GM23338 (cell line): ENCODE measurements at regions not wholly inside any gene's neighbourhood (a gene's known extent, or its start where the extent isn't known, plus 50 kb on each side); places are given as distances from the start of the nearest gene placed in this dataset.

Experiments
- ATAC-seq: fragments of 200-7000 bp; cut with Tn5 transposase; 3 replicates; pipeline ENCODE4 v1.9.1; 2020
- DNase-seq: peaks from one replicate; pipeline ENCODE4 v3.0.0-alpha.2; 2015; ENCODE audit warnings: low spot score
- H2AFZ ChIP-seq: fragments of 200-600 bp; sonication (generic); 2 replicates; pipeline ENCODE4 v1.8.0; 2016; ENCODE audit warnings: antibody characterized with exemption, mild to moderate bottlenecking, moderate library complexity
- H3F3A ChIP-seq: fragments of 200-600 bp; sonication (generic); replicated peaks from 2 replicates; pipeline ENCODE4 v1.8.0; 2017; ENCODE audit warnings: antibody characterized with exemption, mixed run types, low read depth
- H3K27ac ChIP-seq: fragments of 200-600 bp; sonication (generic); 2 replicates; pipeline ENCODE4 v1.6.1; 2016; ENCODE audit warnings: low read depth
- H3K27me3 ChIP-seq: fragments of 200-600 bp; sonication (generic); 2 replicates; pipeline ENCODE4 v1.8.0; 2016; ENCODE audit warnings: mild to moderate bottlenecking, mixed run types, moderate library complexity; ENCODE audit not compliant: insufficient read depth
- H3K36me3 ChIP-seq: fragments of 200-600 bp; sonication (generic); 2 replicates; pipeline ENCODE4 v1.8.0; 2016; ENCODE audit warnings: mild to moderate bottlenecking; ENCODE audit not compliant: insufficient read depth
- H3K4me1 ChIP-seq: fragments of 200-600 bp; sonication (generic); 2 replicates; pipeline ENCODE4 v1.8.0; 2016; ENCODE audit warnings: mild to moderate bottlenecking, moderate library complexity; ENCODE audit not compliant: insufficient read depth
- H3K4me2 ChIP-seq: fragments of 200-600 bp; sonication (generic); 2 replicates; pipeline ENCODE4 v1.7.1; 2017; ENCODE audit warnings: mixed run types
- H3K4me3 ChIP-seq: fragments of 200-600 bp; sonication (generic); 2 replicates; pipeline ENCODE4 v1.6.1; 2016; ENCODE audit warnings: mixed run types
- H3K79me2 ChIP-seq: fragments of 200-600 bp; sonication (generic); replicated peaks from 2 replicates; pipeline ENCODE4 v1.8.0; 2017; ENCODE audit warnings: mild to moderate bottlenecking; ENCODE audit not compliant: insufficient read depth
- H3K9me2 ChIP-seq: fragments of 200-600 bp; sonication (generic); 2 replicates; pipeline ENCODE4 v1.8.0; 2017; ENCODE audit not compliant: insufficient read depth
- H4K20me1 ChIP-seq: fragments of 200-600 bp; sonication (generic); replicated peaks from 2 replicates; pipeline ENCODE4 v1.8.0; 2017; ENCODE audit warnings: mild to moderate bottlenecking; ENCODE audit not compliant: insufficient read depth
- H3K27ac Mint-ChIP-seq: 2 replicates; pipeline ENCODE4 v1.8.0; 2020; ENCODE audit warnings: inconsistent platforms, mild to moderate bottlenecking, moderate library complexity, mixed read lengths
- H3K27me3 Mint-ChIP-seq: 3 replicates; pipeline ENCODE4 v1.8.0; 2022; ENCODE audit warnings: low read depth, mild to moderate bottlenecking, moderate library complexity, mixed read lengths, inconsistent platforms; ENCODE audit not compliant: insufficient read depth, poor library complexity
- H3K36me3 Mint-ChIP-seq: 3 replicates; pipeline ENCODE4 v1.8.0; 2021; ENCODE audit warnings: low read depth, mild to moderate bottlenecking, inconsistent platforms, moderate library complexity, mixed read lengths
- H3K4me1 Mint-ChIP-seq: 3 replicates; pipeline ENCODE4 v1.8.0; 2020; ENCODE audit warnings: mild to moderate bottlenecking, inconsistent platforms, mixed read lengths
- H3K4me3 Mint-ChIP-seq: 3 replicates; pipeline ENCODE4 v1.8.0; 2021; ENCODE audit warnings: moderate library complexity, mild to moderate bottlenecking, inconsistent platforms, mixed read lengths
- H3K9me3 Mint-ChIP-seq: 3 replicates; pipeline ENCODE4 v1.8.0; 2020; ENCODE audit warnings: moderate library complexity, mild to moderate bottlenecking, inconsistent platforms, mixed read lengths
- CREB1 ChIP-seq: fragments of 250-450 bp; sonication (Bioruptor Pico); IDR thresholded peaks from 2 replicates; pipeline ENCODE4 v1.5.0; 2020; ENCODE audit warnings: low read depth, mild to moderate bottlenecking, moderate library complexity
- EZH2 ChIP-seq: fragments of 200-600 bp; sonication (generic); IDR thresholded peaks from one replicate; pipeline ENCODE4 v1.8.0; 2017; ENCODE audit warnings: antibody characterized with exemption, mild to moderate bottlenecking, low read depth; ENCODE audit not compliant: unreplicated experiment
- EZH2phosphoT487 ChIP-seq: fragments of 200-600 bp; sonication (generic); IDR thresholded peaks from one replicate; pipeline ENCODE4 v1.8.1; 2018; ENCODE audit warnings: antibody characterized with exemption; ENCODE audit not compliant: unreplicated experiment
- JUNB ChIP-seq: IDR thresholded peaks from one replicate; pipeline ENCODE4 v1.6.1; 2016; ENCODE audit warnings: antibody characterized with exemption; ENCODE audit not compliant: unreplicated experiment
- NANOG ChIP-seq: IDR thresholded peaks from 2 replicates; pipeline ENCODE4 v1.6.1; 2016; ENCODE audit warnings: antibody characterized with exemption, borderline replicate concordance
- POLR2AphosphoS5 ChIP-seq: IDR thresholded peaks from 2 replicates; pipeline ENCODE4 v1.6.1; 2016; ENCODE audit warnings: antibody characterized with exemption, low read depth
- STAT1 ChIP-seq: IDR thresholded peaks from one replicate; pipeline ENCODE4 v1.6.1; 2016; ENCODE audit warnings: antibody characterized with exemption; ENCODE audit not compliant: unreplicated experiment
- ZNF114 ChIP-seq: fragments of 250-450 bp; sonication (Bioruptor Pico); IDR thresholded peaks from 2 replicates; pipeline ENCODE4 v1.5.0; 2020; ENCODE audit warnings: mild to moderate bottlenecking, moderate library complexity
- ZNF331 ChIP-seq: fragments of 250-450 bp; sonication (Bioruptor Pico); IDR thresholded peaks from 2 replicates; pipeline ENCODE4 v1.5.0; 2020; ENCODE audit warnings: low read depth, mild to moderate bottlenecking, moderate library complexity
- TF ChIP-seq, protein P1 (sequence below): IDR thresholded peaks from 2 replicates; pipeline ENCODE4 v1.6.1; 2016; ENCODE audit warnings: antibody characterized with exemption
- TF ChIP-seq, protein P2 (sequence below), 2 experiments: fragments of 200-600 bp in 1 of 2; sonication (generic) in 1 of 2; conservative IDR thresholded peaks; 2 replicates each; pipeline versions ENCODE4 v1.5.1 to v1.6.1; 2016 to 2017; ENCODE audit warnings: antibody characterized with exemption in 2 of 2, low read depth in 2 of 2, mild to moderate bottlenecking in 2 of 2, moderate library complexity in 1 of 2
- TF ChIP-seq, protein P3 (sequence below): IDR thresholded peaks from one replicate; pipeline ENCODE4 v1.6.1; 2018; ENCODE audit warnings: antibody characterized with exemption; ENCODE audit not compliant: unreplicated experiment
- TF ChIP-seq, protein P4 (sequence below): fragments of 250-450 bp; sonication (Bioruptor Pico); IDR thresholded peaks from 2 replicates; pipeline ENCODE4 v1.5.0; 2020; ENCODE audit warnings: mild to moderate bottlenecking, moderate library complexity

DNA sequence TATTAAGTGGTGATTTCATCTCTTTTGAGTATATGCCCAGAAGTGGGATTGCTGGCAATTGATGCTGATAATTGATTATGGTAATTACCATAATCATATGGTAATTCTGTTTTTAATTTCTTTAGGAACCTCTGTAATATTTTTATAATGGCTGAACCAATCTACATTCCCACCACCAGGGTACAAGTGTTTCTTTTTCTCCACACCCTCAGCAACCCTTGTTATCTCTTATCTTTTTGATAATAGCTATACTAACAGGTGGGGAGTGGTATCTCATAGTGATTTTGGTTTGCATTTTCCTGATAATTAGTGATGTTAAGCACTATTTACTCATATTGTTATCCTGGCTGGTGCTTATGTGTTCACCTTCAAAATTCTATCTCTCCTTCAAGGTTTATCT, 212.6 kb downstream of the FMR1NB start:
- Histone ChIP-seq H3K4me1 (no peaks in the 10 kb centered on the region), H3K36me3 (no peaks in the 10 kb centered on the region), H3K27ac (no peak overlapping the region), H4K20me1 (no peaks in the 10 kb centered on the region), H3K4me2 (no peak overlapping the region), H3K4me3 (no peak overlapping the region), H3K79me2 (no peaks in the 10 kb centered on the region), H3K27me3 (no peaks in the 10 kb centered on the region), H3K9me2 (no peaks in the 10 kb centered on the region), H2AFZ (no peak overlapping the region), H3F3A (no peaks in the 10 kb centered on the region)
- H3K27me3 Mint-ChIP-seq = no peaks in the 10 kb centered on the region
- no peak for ATAC-seq
- no peak for TF ChIP-seq JUNB
- TF ChIP-seq EZH2 = no peak
- TF ChIP-seq, protein P1, sequence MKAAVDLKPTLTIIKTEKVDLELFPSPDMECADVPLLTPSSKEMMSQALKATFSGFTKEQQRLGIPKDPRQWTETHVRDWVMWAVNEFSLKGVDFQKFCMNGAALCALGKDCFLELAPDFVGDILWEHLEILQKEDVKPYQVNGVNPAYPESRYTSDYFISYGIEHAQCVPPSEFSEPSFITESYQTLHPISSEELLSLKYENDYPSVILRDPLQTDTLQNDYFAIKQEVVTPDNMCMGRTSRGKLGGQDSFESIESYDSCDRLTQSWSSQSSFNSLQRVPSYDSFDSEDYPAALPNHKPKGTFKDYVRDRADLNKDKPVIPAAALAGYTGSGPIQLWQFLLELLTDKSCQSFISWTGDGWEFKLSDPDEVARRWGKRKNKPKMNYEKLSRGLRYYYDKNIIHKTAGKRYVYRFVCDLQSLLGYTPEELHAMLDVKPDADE = no peak
- TF ChIP-seq POLR2AphosphoS5 = no peak
- no peak for TF ChIP-seq STAT1
- TF ChIP-seq EZH2phosphoT487 = no peak
- TF ChIP-seq NANOG = no peak
- TF ChIP-seq, protein P2, sequence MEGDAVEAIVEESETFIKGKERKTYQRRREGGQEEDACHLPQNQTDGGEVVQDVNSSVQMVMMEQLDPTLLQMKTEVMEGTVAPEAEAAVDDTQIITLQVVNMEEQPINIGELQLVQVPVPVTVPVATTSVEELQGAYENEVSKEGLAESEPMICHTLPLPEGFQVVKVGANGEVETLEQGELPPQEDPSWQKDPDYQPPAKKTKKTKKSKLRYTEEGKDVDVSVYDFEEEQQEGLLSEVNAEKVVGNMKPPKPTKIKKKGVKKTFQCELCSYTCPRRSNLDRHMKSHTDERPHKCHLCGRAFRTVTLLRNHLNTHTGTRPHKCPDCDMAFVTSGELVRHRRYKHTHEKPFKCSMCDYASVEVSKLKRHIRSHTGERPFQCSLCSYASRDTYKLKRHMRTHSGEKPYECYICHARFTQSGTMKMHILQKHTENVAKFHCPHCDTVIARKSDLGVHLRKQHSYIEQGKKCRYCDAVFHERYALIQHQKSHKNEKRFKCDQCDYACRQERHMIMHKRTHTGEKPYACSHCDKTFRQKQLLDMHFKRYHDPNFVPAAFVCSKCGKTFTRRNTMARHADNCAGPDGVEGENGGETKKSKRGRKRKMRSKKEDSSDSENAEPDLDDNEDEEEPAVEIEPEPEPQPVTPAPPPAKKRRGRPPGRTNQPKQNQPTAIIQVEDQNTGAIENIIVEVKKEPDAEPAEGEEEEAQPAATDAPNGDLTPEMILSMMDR (conservative IDR thresholded peaks at IDR 0.05; ENCODE audit: low read depth in 2 of 2) = no peak; a peak in 1 of 4 replicates
- TF ChIP-seq CREB1 = no peak
- TF ChIP-seq, protein P3, sequence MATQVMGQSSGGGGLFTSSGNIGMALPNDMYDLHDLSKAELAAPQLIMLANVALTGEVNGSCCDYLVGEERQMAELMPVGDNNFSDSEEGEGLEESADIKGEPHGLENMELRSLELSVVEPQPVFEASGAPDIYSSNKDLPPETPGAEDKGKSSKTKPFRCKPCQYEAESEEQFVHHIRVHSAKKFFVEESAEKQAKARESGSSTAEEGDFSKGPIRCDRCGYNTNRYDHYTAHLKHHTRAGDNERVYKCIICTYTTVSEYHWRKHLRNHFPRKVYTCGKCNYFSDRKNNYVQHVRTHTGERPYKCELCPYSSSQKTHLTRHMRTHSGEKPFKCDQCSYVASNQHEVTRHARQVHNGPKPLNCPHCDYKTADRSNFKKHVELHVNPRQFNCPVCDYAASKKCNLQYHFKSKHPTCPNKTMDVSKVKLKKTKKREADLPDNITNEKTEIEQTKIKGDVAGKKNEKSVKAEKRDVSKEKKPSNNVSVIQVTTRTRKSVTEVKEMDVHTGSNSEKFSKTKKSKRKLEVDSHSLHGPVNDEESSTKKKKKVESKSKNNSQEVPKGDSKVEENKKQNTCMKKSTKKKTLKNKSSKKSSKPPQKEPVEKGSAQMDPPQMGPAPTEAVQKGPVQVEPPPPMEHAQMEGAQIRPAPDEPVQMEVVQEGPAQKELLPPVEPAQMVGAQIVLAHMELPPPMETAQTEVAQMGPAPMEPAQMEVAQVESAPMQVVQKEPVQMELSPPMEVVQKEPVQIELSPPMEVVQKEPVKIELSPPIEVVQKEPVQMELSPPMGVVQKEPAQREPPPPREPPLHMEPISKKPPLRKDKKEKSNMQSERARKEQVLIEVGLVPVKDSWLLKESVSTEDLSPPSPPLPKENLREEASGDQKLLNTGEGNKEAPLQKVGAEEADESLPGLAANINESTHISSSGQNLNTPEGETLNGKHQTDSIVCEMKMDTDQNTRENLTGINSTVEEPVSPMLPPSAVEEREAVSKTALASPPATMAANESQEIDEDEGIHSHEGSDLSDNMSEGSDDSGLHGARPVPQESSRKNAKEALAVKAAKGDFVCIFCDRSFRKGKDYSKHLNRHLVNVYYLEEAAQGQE = no peak
- no peak for TF ChIP-seq ZNF331 (CRISPR knock-in tag)
- TF ChIP-seq, protein P4, sequence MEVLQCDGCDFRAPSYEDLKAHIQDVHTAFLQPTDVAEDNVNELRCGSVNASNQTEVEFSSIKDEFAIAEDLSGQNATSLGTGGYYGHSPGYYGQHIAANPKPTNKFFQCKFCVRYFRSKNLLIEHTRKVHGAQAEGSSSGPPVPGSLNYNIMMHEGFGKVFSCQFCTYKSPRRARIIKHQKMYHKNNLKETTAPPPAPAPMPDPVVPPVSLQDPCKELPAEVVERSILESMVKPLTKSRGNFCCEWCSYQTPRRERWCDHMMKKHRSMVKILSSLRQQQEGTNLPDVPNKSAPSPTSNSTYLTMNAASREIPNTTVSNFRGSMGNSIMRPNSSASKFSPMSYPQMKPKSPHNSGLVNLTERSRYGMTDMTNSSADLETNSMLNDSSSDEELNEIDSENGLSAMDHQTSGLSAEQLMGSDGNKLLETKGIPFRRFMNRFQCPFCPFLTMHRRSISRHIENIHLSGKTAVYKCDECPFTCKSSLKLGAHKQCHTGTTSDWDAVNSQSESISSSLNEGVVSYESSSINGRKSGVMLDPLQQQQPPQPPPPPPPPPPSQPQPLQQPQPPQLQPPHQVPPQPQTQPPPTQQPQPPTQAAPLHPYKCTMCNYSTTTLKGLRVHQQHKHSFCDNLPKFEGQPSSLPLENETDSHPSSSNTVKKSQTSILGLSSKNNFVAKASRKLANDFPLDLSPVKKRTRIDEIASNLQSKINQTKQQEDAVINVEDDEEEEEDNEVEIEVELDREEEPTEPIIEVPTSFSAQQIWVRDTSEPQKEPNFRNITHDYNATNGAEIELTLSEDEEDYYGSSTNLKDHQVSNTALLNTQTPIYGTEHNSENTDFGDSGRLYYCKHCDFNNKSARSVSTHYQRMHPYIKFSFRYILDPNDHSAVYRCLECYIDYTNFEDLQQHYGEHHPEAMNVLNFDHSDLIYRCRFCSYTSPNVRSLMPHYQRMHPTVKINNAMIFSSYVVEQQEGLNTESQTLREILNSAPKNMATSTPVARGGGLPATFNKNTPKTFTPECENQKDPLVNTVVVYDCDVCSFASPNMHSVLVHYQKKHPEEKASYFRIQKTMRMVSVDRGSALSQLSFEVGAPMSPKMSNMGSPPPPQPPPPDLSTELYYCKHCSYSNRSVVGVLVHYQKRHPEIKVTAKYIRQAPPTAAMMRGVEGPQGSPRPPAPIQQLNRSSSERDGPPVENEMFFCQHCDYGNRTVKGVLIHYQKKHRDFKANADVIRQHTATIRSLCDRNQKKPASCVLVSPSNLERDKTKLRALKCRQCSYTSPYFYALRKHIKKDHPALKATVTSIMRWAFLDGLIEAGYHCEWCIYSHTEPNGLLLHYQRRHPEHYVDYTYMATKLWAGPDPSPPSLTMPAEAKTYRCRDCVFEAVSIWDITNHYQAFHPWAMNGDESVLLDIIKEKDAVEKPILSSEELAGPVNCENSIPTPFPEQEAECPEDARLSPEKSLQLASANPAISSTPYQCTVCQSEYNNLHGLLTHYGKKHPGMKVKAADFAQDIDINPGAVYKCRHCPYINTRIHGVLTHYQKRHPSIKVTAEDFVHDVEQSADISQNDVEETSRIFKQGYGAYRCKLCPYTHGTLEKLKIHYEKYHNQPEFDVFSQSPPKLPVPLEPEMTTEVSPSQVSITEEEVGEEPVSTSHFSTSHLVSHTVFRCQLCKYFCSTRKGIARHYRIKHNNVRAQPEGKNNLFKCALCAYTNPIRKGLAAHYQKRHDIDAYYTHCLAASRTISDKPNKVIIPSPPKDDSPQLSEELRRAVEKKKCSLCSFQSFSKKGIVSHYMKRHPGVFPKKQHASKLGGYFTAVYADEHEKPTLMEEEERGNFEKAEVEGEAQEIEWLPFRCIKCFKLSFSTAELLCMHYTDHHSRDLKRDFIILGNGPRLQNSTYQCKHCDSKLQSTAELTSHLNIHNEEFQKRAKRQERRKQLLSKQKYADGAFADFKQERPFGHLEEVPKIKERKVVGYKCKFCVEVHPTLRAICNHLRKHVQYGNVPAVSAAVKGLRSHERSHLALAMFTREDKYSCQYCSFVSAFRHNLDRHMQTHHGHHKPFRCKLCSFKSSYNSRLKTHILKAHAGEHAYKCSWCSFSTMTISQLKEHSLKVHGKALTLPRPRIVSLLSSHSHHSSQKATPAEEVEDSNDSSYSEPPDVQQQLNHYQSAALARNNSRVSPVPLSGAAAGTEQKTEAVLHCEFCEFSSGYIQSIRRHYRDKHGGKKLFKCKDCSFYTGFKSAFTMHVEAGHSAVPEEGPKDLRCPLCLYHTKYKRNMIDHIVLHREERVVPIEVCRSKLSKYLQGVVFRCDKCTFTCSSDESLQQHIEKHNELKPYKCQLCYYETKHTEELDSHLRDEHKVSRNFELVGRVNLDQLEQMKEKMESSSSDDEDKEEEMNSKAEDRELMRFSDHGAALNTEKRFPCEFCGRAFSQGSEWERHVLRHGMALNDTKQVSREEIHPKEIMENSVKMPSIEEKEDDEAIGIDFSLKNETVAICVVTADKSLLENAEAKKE (CRISPR knock-in tag) = no peak
- TF ChIP-seq ZNF114 (CRISPR knock-in tag) = no peak
- H3K4me3 Mint-ChIP-seq = no peak overlapping the region
- no peaks in the 10 kb centered on the region for H3K9me3 Mint-ChIP-seq
- H3K27ac Mint-ChIP-seq = no peak overlapping the region
- DNase-seq = no peak
- H3K4me1 Mint-ChIP-seq = peaks cover 2% of the 10 kb centered on the region; the same call in 2 of the 3 replicates
- H3K36me3 Mint-ChIP-seq = no peaks in the 10 kb centered on the region
